Smooth muscle cell (in vitro differentiated cells): ENCODE measurements at regions not wholly inside any gene's neighbourhood (a gene's known extent, or its start where the extent isn't known, plus 50 kb on each side); places are given as distances from the start of the nearest gene placed in this dataset.
A peak's percentile ranks its signal among the peaks of the same experiment; 100 is the strongest.

Experiments used
- DNase-seq: peaks from one replicate; lab custom pipeline; 2025; ENCODE audit not compliant: unreplicated experiment; lab: John Stamatoyannopoulos, UW
- H2AFZ ChIP-seq: fragments of 200-600 bp; sonication (generic); 2 replicates; pipeline ENCODE4 v1.6.0; 2016; ENCODE audit warnings: antibody characterized with exemption, low read depth, mild to moderate bottlenecking
- H3F3A ChIP-seq: fragments of 200-600 bp; sonication (generic); 2 replicates; pipeline ENCODE4 v1.6.0; 2017; ENCODE audit warnings: antibody characterized with exemption, low read depth
- H3K27ac ChIP-seq: fragments of 200-600 bp; sonication (generic); 2 replicates; pipeline ENCODE4 v1.5.1; 2016; ENCODE audit warnings: low read depth, mild to moderate bottlenecking
- H3K27me3 ChIP-seq: fragments of 200-600 bp; sonication (generic); 2 replicates; pipeline ENCODE4 v1.6.1; 2016; ENCODE audit warnings: low read depth, mild to moderate bottlenecking
- H3K36me3 ChIP-seq: fragments of 200-600 bp; sonication (generic); 2 replicates; pipeline ENCODE4 v1.5.1; 2016; ENCODE audit warnings: low read depth
- H3K4me1 ChIP-seq: fragments of 200-600 bp; sonication (generic); 2 replicates; pipeline ENCODE4 v1.5.1; 2016; ENCODE audit warnings: low read depth
- H3K4me2 ChIP-seq: fragments of 200-600 bp; sonication (generic); 2 replicates; pipeline ENCODE4 v1.6.0; 2016; ENCODE audit warnings: mild to moderate bottlenecking
- H3K4me3 ChIP-seq: fragments of 200-600 bp; sonication (generic); 2 replicates; pipeline ENCODE4 v1.5.1; 2016; ENCODE audit warnings: mild to moderate bottlenecking
- H3K79me2 ChIP-seq: fragments of 200-600 bp; sonication (generic); 2 replicates; pipeline ENCODE4 v1.6.0; 2016; ENCODE audit warnings: low read depth, mild to moderate bottlenecking
- H3K9ac ChIP-seq: fragments of 200-600 bp; sonication (generic); 2 replicates; pipeline ENCODE4 v1.6.0; 2016; ENCODE audit warnings: low read depth
- H3K9me3 ChIP-seq: fragments of 200-600 bp; sonication (generic); replicated peaks from 2 replicates; pipeline ENCODE4 v1.5.1; 2016; ENCODE audit warnings: low read depth
- H4K20me1 ChIP-seq: fragments of 200-600 bp; sonication (generic); 2 replicates; pipeline ENCODE4 v1.6.0; 2016; ENCODE audit warnings: low read depth
- WGBS: methylation state at CpG from one replicate; pipeline ENCODE4 v1.1.7; 2016; ENCODE audit warnings: low lambda C conversion rate; 5-methylcytosine and 5-hydroxymethylcytosine counted together
- TF ChIP-seq, protein P1 (sequence below): fragments of 200-600 bp; sonication (generic); IDR thresholded peaks from 2 replicates; pipeline ENCODE4 v1.5.1; 2017; ENCODE audit warnings: borderline replicate concordance, mild to moderate bottlenecking, antibody characterized with exemption; ENCODE audit not compliant: insufficient read depth, poor library complexity, severe bottlenecking

DNA sequence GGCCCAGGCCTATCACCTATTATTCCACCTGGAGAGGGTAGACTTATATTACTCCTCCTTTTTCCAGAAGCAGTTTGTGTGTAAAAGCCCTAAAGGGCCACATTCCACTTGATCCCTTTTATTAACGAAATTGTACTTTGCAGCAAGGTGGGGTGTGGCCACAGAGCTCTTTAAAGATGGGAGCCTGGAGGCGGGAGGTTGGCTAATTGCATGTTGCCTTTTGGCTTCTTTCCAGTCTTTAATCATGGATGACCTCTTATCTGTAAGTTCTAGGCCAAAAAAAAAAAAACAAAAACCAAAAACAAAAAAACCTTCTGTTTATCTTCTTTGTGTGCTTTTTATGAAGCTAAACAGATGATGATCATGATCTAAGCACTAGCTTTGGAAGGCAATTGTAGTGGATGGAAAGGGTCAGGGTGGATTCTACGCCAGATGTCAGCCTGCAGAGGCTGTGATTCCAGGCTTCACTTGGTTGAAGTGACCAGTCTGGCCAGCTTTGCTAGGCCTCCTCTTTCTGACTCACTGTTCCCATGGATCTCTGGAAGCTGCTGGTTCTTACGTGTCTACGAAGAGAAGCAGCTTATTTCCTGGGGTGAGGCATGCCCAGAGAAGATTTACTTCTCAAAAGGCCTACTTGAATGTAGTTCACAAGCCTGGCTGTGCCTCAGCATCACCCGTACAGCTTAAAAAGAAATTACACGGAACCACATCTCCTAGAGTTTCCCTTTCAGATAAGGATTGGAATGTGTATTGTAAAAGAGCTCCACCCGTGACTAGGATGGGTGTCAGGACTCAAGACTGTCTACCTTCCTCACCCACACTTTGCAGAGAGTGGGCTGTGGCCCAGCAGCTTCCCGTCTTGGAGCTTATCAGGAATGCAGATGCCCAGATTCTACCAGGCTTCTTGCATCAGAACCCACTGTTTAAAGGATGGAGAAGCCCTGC is 330.9 kb upstream of the C2CD4B start:
- DNase-seq = no peak
- H4K20me1 ChIP-seq = no peaks in the 10 kb centered on the region
- TF ChIP-seq, protein P1, sequence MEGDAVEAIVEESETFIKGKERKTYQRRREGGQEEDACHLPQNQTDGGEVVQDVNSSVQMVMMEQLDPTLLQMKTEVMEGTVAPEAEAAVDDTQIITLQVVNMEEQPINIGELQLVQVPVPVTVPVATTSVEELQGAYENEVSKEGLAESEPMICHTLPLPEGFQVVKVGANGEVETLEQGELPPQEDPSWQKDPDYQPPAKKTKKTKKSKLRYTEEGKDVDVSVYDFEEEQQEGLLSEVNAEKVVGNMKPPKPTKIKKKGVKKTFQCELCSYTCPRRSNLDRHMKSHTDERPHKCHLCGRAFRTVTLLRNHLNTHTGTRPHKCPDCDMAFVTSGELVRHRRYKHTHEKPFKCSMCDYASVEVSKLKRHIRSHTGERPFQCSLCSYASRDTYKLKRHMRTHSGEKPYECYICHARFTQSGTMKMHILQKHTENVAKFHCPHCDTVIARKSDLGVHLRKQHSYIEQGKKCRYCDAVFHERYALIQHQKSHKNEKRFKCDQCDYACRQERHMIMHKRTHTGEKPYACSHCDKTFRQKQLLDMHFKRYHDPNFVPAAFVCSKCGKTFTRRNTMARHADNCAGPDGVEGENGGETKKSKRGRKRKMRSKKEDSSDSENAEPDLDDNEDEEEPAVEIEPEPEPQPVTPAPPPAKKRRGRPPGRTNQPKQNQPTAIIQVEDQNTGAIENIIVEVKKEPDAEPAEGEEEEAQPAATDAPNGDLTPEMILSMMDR = no peak
- H3K9ac ChIP-seq = no peak overlapping the region
- peaks cover 37% of the 10 kb centered on the region for H3F3A ChIP-seq
- H3K79me2 ChIP-seq = no peaks in the 10 kb centered on the region
- H3K4me1 ChIP-seq = peaks cover 32% of the 10 kb centered on the region
- H3K27ac ChIP-seq = peak overlapping the region; percentile 83
- H3K9me3 ChIP-seq = no peaks in the 10 kb centered on the region
- H3K27me3 ChIP-seq = no peaks in the 10 kb centered on the region
- H2AFZ ChIP-seq = peak overlapping the region; percentile 47
- H3K4me2 ChIP-seq = peak overlapping the region; percentile 59
- no peak overlapping the region for H3K4me3 ChIP-seq
- H3K36me3 ChIP-seq = no peaks in the 10 kb centered on the region
- WGBS = 9% methylated on average over 9 of the region's 9 CpGs

DNA sequence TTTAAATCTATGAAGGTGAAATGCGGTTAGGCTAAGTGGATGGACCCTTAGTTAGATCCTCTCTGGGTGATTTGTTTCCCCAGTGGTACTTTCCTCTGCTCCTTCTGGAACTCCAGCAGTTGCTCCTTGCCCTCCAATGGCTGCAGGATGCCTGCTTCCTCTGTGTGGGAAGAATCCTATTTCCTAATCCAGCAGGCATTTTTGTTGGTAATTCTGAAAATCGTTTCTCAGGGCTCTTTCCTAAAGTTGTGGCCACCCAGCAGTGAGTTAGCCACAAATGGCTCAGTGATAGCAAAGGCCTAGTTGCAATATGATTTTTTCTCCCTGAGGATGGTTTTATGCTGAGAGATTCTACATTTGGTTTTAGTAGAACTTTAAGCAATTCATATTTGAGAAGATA is 332.3 kb upstream of the C2CD4B start:
- DNase-seq = no peak
- WGBS = 55% methylated on average over 2 of the region's 2 CpGs
- Histone ChIP-seq H3K4me3 (no peak overlapping the region), H2AFZ (no peak overlapping the region), H3F3A (peaks cover 36% of the 10 kb centered on the region), H3K4me1 (peaks cover 32% of the 10 kb centered on the region), H3K27ac (peak overlapping the region; percentile 83), H3K36me3 (no peaks in the 10 kb centered on the region), H3K4me2 (peak overlapping the region; percentile 47), H3K9me3 (no peaks in the 10 kb centered on the region), H3K27me3 (no peaks in the 10 kb centered on the region), H3K9ac (no peak overlapping the region), H4K20me1 (no peaks in the 10 kb centered on the region), H3K79me2 (peaks cover 8% of the 10 kb centered on the region)
- TF ChIP-seq, protein P1 = no peak

DNA sequence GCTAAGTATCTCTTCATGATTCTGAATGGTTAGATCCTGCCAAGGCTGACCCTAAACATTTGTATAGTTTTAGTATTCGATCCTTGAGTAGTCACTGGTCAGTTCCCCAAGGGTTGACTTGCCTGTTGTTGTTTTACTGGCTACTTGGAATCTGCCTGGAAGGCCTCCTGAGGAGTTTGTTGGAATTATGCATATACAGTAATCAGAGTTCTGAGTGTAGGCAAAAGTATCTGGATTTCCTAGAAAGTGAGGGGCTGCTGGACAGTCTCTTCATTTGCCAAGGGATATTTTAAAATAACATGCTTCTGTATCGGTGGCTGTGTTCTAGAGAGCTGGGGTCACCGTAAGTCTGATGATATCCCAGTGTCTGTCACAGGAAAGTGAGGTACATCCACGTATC is 333.2 kb upstream of the C2CD4B start:
- Histone ChIP-seq H3K4me3 (no peak overlapping the region), H3K27me3 (no peaks in the 10 kb centered on the region), H3K27ac (peak overlapping the region; percentile 9), H4K20me1 (peaks cover 1% of the 10 kb centered on the region), H3K9me3 (no peaks in the 10 kb centered on the region), H3F3A (peaks cover 27% of the 10 kb centered on the region), H3K4me2 (no peak overlapping the region), H3K4me1 (peaks cover 37% of the 10 kb centered on the region), H2AFZ (no peak overlapping the region), H3K79me2 (peaks cover 8% of the 10 kb centered on the region), H3K9ac (no peak overlapping the region), H3K36me3 (no peaks in the 10 kb centered on the region)
- no peak for DNase-seq
- WGBS = 69% methylated on average over 4 of the region's 4 CpGs
- TF ChIP-seq, protein P1 = no peak
